ENCODE measurements at regions not wholly inside any gene's neighbourhood (a gene's known extent, or its start where the extent isn't known, plus 50 kb on each side); places are given as distances from the start of the nearest gene placed in this dataset.

DNA sequence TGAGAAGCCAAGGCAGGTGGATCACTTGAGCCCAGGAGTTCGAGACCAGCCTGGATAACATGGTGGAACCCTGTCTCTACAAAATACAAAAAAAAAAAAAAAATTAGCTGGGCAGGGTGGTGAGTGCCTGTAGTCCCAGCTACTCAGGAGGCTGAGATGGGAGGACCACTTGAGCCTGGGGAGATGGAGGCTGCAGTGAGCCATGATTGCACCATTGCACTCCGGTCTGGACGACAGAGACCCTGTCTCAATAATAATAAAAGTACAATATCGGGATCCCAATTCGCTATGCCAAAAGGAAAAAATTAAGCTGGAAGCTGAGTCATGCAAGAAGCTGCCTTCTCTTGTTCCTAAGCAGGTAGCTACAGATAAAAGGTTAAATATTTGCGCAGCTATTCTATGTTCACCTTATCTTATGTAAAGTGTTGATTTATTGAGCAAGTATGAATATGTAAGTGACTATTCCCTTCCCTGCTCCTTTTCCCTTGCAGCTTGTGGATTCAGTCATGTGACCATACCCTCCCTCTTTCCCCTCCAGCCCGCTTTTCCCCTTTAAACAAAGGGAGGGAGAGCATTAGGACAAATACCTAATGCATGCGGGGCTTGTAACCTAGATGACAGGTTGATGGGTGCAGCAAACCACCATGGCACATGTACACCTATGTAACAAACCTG, 112.0 kb downstream of the LITAF start:
- no peak for DNase-seq (ENCODE audit: low read depth)

DNA sequence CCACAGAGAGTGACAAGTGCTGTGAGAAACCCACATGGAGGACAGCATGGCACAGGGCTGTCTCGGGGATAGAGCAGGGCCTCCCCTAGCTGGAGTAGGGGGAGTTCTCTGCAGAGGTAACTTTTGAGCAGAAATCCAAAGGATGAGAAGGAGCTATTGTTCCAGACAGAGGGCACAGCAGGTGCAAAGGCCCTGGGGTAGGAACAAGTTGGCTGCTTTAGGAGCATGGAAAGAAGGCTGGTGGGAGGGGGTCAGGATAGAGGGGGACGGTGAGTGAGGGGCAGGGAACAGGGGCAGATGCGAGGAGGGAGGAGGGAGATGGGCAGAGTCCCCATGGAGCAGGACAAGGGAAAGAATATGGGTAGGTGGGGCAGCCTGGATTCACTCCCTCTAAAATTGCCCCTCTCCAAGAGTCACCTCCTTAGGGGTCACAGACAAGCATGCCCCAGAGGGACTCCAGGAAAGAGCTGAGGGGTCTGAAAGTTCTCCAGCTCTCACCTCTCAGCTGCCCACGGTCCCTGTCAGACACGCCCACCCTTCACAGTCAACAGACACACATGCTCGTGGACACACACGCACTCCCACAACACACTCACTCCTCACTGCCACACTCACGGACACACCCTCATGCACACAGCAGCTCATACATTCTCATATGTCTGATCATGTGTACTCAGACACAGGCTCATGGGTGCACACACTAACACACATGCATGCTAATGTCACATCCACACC, 110.7 kb downstream of the LITAF start:
- no peak for DNase-seq (ENCODE audit: low read depth)

DNA sequence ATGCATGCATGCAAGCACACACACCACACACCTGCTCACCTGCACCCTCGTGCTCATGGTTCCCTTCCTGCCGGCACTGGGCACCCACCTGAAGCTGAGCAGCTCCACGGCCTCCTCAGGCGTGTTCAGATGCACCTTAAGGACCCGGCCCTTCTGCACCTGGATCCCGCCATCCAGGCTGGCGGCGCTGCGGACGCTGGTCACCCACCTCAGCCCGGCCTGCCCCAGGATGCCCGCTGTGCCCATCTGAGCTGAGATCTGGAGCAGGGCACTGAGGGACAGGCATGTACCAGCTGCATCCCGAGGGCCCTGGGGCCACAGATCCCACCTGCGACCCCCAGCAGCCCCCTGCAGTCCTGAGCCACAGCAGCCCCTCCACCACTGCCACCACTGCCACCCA, 110.0 kb downstream of the LITAF start:
- no peak for DNase-seq (ENCODE audit: low read depth)

DNA sequence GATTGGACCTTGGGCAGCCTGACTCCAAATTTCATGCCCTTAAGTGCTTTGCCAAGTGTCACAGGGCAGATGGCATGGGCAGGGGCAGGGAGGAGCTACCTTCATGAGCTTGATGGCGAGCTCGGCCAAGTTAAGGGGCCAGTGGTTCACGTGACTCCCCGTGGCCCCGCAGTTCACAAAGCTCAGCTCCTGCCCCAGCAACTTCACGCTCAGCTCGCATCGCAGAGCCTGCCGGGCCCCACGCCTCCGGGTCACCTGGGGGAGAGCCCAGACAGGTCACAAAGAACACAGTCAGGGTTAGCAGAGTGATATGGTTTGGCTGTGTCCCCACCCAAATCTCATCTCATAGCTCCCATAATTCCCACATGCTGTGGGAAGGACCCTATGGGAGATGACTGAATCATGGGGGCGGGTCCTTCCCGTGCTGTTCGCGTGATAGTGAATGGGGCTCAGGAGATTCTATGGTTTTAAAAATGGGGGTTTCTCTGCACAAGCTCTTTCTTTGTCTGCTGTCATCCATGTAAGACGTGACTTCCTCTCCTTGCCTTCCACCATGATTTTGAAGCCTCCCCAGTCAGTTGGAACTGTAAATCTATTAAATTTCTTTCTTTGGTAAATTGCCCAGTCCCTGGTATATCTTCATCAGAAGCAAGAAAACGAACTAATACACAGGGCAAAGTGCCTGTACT, 108.1 kb downstream of the LITAF start:
- no peak for DNase-seq (ENCODE audit: low read depth)

DNA sequence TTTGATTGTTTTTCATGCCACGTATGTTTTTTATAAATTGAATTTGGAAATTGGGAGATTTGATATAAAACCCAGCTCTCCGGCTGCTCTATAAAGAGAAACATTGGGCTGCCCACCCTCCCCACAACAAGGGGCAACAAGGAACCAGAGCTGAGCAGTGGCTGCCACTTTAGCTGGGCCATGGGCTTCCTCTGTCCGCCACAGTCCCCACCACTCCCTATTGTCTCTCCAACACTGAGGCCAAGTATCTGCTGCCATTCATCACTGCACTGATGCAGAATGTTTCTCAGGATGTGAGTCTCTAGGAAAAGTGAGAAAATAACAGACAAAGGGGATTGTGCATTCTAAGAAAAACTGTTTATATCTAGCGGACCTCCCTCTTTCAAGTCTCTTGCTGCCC, 106.8 kb downstream of the LITAF start:
- no peak for DNase-seq (ENCODE audit: low read depth)

DNA sequence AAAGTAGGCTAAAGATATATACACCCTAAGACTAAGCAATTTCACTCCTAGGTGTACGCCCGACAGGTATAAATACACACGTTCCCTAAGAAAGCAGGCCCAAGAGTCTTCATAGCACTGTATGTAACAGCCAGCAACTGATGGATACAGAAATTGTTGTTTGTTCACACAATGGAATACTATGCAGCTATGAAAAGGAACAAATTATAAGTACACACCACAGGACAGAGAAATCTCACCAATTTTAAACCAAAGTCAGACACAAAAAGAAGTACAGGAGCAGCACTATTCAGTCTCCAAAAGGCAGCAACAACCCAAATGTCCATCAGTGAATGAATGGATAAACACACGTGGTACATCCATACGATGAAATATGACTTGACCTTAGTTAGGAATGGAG, 106.1 kb downstream of the LITAF start:
- DNase-seq (ENCODE audit: low read depth), result no peak

DNA sequence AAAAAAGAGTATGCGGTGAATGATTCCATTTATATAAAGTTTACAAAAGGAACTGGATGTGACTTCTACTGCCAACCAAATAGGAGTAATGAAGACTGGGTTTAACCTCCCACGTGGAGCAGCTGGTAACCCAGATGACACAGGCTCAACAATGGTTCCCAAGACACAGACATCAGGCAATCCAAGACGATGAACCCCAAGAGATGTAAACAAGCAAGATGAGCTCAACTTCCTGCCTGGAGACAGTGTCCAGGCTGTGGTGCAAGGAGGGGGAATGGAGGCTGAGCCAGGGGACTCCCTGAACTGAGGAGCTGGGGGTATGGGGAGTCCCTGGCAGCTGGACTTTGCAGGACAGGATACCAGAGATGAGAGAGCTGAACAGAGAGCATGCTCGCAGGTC, 104.7 kb downstream of the LITAF start:
- DNase-seq (ENCODE audit: low read depth), result no peak

DNA sequence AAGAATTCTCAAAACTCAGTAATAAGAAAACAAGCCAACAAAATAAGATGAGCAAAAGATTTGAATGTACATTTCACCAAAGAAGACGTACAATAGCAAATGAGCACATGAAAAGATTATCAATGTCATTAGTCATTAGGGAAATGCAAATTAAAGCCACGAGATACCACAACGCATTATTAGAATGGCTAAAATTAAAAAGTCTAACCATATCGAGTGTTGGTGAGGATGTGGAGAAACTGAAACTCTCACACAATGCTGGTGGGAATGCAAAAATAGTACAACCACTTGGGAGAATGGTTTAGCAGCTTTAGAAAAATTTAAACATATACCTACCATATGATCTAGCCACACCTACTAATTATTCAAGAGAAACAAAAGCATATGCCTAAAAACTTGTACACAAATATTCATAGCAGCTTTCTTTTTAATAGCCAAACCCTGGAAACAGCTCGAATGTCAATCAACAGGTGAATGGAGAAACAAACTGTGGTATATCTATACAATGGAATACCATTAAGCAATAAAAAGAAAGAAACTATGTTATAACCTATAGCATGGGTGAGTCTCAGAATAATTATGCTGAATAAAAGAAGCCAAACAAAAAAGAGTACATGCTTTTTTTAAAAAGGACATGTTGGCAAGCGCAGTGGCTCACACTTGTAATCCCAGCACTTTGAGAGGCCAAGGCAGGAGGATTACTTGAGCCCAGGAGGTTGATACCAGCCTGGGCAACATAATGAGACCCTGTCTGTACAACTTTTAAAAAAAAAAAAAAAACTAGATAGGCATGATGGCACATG, 103.6 kb downstream of the LITAF start:
- no peak for DNase-seq (ENCODE audit: low read depth)

DNA sequence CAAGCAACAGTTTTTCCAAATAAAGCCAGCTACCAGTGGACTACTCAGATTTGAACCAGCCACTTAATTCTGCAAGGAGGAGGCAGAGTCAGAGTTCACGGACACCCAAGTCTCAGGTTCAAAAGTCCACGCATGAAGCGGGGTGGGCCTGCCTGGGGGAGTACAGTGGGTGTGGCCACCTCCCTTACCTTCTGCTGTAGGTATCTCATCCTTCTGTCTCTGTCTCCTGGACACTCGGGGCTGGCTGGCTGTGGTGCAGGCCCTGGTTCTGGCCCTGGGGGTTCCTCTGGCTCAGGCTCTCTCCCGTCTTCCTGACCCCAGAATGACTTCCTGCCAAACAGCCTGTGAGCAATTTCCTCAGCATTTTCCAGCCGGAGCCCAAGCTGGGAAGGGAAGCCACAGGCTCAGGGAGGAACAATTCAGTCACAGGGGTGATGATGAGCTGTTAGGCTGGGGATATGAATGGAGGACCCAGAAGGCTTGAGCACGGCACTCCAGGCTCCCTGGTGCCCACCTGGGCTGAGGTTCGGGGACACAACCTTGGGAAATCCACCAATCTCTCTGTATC, 101.9 kb downstream of the LITAF start:
- DNase-seq (ENCODE audit: low read depth), result no peak

DNA sequence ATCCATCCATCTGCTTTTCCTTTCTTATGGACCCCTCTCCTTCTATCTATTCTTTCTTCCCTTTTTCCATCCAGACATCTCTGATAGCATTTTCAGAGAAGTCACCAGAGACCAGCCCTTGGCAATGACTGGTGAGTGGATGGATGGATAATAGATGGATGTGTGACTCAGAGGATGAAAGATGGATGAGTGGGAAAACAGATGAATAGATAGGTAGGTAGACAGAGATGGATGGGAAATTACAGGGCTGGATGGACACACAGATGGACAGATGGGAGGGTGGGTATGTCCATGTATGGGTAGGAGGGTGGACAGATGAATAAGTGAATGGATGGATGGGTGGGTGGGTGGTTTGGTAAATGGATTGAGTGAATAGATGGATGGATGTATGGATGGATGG, 101.0 kb downstream of the LITAF start:
- DNase-seq (ENCODE audit: low read depth), result no peak

DNA sequence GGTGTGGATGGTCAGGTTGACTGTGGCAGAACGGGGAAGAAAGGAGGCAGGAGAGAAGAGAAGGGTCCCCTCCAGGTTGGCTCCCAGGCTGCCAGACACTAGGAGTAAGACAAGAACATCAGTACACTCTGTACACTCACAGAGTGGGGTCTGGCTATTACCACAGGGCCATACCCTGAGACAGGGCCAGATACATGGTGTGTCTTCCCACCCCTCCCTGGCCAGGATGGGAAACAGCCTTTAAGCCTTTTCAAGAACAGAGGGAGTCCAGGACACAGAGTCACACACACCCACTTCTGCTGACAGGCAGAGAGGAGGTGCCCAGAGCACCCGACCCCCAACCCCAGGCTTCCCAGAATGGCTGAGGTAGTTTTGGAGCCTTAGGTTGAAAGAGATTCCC, 99.4 kb downstream of the LITAF start:
- no peak for DNase-seq (ENCODE audit: low read depth)

DNA sequence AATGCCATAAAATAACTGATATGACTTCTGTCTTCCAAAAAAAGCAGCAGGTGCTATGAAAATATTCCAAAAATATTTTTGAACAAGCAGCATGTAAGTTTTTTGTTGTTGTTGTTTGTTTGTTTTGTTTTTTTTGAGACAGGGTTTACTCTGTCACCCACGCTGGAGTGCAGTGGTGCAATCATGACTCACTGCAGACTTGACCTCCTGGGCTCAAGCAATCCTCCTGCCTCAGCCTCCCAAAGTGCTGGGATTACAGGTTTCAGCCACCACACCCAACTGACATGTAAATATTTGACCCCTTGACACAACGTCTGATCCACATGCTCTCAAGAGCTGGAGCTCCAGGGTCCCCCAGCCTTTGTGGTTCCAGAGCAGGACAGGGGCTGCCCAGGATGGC, 98.4 kb downstream of the LITAF start:
- DNase-seq (ENCODE audit: low read depth), result no peak

DNA sequence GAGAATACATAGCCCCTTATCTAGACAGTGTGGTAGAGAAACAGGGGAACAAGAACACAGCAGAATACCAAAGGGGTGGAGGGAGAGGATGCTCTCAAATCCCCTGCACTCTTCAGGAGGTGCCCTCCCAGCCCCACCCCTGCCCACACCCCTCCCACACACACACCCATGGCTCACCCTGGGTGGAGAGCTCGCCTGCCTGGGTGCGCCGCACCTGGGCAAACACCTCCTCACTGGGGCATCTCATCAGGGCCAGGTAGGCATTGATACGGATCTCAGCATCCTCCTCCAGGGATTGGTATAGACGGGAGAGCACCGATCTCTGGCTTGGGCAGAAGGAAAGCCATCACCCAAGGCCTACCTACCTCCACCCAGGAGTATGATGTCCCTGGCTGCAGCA, 95.2 kb downstream of the LITAF start:
- DNase-seq (ENCODE audit: low read depth), result no peak

DNA sequence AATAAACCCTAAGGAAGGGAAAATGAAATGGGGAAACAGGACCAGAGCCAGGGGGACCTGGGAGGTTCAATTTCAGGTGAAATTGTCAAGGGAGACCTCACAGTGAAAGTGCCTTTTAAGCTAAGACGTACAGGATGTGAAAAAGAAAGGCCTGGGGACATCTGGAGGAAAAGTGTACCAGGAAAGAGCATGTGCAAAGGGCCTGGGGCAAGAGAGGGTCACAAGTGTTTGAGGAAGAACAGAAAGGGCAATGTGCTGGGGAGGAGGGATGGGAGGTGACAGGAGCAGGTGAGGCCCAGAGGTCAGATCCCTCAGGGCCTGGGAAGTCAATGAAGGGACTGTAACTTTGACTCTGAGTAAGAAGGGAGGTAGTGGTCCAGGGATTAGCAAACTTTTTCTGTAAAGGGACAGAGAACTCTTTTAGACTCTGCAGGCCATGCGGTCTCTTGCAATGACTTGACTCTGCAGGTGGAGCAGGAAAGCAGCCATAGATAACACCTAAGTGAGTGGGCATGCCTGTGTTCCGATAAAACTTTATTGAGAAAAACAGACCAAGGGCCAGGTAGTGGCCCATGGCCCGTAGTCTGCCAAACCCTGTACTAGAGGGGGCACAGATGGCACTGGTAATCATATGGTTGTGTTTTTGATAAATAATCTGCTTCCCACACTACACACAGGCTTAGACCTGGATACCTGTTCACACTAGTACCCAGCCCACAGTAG, 93.8 kb downstream of the LITAF start:
- no peak for DNase-seq (ENCODE audit: low read depth)

DNA sequence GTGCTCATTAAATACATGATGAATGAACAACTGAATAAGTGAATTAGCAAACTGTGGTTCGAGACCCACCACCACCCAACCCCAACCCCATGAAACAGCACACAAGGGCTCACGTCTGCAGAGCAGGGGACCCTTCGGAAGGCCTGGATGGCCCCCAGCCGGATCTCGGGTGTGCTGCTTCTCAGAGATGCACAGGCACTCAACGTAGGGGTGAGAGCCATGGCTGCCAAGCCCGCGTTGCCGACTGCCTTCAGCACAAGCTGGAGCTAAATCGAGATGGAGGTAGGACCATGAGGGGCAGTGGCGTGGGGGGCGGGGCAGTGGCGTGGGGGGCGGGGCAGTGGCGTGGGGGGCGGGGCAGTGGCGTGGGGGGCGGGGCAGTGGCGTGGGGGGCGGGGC, 93.2 kb downstream of the LITAF start:
- DNase-seq (ENCODE audit: low read depth), result no peak

DNA sequence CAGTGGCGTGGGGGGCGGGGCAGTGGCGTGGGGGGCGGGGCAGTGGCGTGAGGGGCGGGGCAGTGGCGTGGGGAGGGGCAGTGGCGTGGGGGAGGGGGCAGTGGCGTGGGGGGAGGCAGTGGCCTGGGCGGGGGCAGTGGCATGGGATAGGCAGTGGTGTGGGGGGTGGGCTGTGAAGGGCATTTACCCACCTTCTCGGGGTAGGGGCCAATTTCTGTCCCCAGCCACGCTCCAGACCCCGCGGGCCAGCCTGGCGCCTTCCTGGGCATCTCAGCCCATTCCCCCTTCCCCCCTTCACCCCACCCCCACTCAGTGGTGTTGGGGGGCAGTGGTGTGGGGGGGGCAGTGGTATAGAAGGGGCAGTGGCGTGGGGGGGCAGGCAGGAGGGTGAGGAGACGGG, 92.7 kb downstream of the LITAF start:
- DNase-seq (ENCODE audit: low read depth), result no peak

DNA sequence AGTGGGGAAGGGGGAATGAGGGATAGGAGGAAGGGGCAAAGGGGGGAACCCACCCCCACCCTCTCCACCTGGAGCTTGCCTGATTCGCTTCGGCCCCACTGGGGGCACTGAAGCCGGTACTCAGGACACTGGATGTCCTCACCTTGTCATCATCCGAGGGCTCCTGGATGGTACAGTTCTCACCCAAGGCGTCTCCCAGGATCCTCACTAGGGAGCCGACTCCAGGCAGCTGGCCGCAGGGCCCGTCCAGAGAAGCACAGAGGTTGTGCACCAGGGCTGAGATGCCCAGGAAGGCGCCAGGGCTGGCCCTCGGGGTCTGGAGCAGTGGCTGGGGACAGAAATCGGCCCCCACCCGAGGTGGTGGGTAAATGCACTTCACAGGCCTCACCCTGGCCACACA, 92.3 kb downstream of the LITAF start:
- DNase-seq (ENCODE audit: low read depth), result no peak

DNA sequence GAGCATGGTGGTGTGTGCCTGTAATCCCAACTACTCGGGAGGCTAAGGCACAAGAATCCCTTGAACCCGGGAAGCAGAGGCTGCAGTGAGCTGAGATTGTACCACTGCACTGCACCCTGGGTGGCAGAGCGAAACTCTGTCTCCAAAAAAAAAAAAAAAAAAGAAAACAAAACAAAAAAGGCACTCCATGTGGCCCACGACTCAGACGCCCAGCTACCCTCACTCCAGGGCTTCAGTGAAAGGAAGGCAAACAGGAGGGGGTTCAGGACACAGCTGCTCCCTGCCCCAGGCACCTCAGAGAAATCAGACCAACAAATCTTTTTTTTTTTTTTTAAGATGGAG, 91.7 kb downstream of the LITAF start:
- no peak for DNase-seq (ENCODE audit: low read depth)

Measured in Daoy (cell line).